Suppressor macrophage (primary cell): ENCODE measurements at regions not wholly inside any gene's neighbourhood (a gene's known extent, or its start where the extent isn't known, plus 50 kb on each side); places are given as distances from the start of the nearest gene placed in this dataset.

Experiments used
- DNase-seq, 4 experiments: peaks; one replicate each; pipeline ENCODE4 v3.0.0-alpha.2; 2020 to 2022

DNA sequence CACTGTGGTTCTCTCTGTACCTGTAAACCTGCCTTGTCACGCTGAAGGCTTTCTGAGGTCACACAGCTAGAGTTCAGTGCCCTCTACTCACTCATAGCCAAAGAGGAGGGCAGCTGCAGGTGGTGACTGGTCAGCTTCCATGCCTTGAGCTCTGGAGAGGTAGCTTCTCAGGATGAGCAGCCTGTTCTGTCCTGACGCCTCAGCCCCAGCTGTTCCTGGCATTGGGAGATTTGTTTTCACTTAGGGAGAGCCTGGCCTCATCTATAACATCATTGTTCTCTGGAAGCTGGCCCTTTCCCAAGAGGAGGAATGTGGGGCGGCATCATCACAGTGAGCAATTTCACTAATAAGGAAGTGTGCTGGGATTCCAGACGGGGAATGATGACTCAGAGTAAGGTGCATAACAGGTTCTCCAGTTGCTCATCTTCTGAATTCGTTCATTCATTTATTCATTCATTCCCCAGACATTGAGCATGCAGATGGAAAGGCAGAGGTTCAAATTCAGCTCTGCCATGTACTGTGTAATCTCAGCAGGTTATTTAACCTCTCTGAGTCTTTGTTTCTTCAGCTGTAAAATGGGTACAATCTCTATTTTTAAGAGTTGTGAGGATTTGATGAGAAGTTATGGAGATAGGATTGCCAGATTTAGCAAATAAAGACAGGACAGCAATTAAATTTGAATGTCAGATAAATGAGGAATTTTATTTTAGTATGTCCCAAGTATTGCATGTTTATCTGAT, 255.8 kb upstream of the CRY1 start:
- no peak for DNase-seq

DNA sequence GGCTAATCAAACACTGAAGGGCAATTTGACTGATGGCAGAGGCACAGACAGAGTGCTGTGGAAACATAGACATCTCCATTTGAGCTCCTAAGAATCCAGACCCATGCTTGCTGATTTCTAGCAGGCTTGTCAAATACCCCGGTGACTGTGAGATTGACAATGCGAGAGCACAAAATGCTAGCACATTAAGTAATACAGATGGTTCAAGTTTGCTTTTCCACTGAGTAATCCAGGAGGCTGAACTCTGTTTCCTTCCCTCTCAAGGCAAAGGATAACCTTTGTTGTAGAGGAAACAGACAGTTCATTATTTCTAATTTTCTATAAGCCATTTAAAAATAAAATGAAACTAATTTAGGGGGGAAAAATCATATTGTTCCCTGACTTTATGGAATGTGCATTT, 256.5 kb upstream of the CRY1 start:
- DNase-seq, result no peak

DNA sequence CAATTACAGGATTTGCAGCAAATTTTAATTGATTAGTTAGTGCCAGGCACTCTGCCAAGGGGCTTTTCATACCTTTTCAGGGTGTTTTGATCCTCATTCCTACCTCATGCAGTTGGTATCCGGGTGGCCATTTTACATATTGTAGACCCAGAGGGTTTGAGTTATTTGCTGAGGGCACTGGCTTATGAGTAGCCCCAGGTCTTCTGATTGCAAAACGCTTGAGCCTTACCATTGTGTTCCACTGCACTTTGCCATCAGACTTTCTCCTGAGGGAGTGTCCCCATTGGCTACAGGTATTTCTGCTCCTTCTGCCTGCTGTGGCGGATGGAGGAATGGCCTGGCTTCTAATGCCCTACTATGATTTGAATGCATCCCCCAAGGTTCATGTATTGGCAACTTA, 257.8 kb upstream of the CRY1 start:
- DNase-seq, result no peak

DNA sequence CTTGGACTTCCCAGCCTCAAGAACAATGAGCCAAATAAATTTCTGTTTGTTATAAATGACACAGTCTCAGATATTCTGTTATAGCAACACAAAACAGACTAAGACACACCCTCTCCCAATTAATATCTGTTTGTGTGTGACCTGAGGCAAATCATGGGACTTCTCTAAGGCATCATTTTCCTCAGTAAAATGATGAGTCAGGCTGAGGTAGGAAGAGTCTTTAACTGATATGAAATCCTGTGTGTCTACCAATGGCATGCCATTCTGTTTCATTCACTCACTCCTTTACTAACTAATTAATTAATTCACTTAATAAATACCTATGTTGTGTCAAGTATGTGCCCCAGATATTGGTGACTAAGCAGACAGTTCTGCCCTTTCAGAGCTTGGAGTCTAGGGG, 258.4 kb upstream of the CRY1 start:
- DNase-seq, result no peak

DNA sequence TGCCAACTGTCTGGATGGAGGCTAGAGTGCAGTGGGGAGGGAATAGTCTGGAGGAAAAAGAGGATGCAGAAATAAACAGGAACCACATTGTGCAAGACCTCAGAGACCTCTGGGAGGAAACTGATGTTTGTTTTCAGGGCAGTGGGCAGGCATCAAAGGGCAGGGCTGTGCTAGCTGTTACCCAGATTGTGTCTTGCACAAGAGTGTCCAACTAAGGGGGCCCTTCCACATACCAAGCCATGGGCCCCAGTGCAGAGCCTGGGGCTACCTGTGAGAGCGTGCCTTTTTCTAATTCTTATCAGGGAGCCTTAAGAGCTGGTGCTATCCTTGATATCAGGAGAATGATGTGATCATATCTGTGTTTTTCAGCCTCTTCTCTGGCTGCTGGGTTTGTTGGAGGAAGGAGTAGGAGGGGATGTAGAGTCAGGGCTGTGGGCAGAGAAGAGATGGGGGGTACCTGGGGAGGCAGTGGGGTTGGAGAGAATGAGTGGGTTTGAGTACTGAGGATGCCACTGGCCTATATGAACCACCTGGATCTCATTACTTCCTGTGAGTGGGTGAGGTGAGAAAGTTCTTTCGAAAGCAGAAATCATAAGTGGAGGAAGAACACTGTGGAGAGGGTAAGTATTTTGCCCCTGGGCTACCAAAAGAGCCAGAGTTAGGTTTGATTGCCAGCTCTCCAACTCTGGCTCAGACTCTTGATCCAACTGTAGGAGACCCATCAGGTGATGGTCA, 259.2 kb upstream of the CRY1 start:
- peak; percentile 52 to 78 (median 72) for DNase-seq

DNA sequence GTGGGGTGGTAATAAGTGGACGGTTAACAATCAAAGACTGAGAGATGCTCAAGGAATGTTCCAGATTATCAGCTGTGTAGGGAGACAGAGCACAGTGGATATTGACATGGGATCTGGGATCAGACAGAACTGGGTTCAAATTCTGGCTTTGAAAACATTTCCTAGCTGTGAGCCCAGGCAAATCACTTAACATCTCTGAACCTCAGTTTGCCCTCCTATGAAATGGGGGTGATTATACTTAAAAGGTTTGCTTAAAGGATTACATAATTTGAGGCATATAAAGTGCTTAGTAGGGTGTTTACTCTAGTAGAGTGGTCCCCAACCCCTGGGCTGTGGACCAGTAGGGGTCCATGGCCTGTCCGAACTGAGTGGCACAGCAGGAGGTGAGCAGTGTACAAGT, 260.0 kb upstream of the CRY1 start:
- no peak for DNase-seq

DNA sequence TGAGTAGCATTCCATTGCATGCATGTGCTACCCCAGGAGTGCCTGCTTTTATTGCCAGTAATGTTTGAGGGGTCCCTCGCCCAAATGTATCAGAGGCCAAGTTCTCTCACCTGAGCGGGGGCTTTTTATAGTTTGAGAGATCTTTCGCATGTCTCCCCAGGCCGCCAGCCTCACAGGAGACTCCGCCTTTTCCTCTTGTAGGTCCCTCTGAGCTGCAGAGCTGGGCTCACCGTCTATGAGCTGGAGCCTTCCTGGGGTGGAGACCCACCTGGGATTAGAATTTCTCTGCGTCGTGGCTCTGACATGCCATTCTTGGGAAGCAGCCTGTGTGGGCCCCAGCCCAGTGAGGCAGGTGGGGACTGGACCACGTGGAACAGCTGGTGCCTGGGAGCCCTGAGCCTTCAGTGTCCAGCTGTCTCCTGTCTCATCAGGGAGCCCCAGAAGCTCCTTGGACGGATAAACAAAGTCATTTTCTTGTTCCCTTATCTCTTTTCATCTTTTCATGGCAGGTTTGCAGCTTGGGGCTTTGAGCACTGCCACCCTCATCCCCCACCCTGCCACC, 261.7 kb upstream of the CRY1 start:
- DNase-seq, result no peak

DNA sequence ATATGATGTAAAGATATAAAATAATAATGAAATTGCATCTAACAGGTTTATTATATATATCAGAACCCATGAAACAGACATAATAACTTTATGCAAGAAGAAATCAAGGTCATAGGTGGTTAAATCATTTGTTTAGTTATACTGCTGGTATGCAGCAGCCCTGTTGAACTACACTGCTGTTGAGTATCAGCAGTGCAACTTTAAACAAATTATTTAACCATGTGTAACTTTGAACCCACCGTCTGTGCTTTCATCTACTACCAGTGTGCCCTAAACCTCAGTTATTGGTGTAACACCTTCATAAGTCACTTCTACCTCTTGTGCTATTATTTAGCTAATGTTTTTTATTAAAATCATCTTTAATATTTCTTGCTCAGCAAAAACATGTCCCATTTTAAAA, 262.3 kb upstream of the CRY1 start:
- DNase-seq, result no peak

DNA sequence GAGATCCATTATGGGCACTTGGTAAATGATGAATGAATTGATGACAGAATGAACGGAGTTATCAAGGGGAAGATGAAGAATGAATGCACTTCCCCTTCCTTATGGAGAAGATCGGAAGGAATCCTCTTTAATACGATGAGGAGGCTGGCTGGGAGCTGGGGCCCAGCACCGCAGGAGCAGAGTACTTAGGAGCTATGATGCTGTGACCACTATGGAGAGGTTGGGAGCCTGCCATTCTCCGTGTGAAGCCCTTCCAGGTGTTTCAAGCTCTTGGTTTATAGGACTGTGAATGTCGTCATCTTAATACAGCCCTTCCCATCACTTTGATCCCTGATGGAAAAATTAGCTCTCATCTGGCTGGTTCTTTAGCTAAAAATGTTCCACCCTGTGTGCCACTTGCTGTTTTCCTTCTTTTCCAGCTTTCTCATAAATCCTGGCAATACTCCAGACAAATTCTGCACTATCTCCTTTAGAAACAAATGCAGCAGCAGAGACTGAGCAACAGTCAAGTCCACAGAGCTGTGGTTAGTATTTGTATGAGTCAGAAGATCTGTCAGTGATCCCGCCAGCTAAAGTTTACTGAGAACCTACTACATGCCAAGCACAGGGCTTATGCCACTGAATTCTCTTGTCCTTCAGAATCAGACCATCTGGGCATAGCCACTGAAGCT, 263.1 kb upstream of the CRY1 start:
- DNase-seq, result peak in 2 of 4 experiments; percentile 8 to 14

DNA sequence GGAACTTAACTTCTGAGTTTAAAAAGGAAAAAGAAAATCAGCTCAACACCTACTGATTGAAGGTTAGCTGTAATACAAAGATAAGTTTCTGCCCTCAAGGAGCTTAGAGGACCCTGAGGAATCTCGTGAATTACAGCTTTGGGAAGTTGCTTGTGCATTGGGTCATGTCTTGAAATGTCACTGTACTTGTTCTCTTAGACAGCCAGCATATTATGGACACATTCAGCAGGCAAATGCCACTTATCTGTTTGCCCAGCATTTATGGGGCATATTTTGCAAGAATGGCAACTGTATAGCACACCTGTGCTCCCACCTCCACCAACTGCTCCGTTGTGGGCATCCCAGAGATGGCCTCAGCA, 263.6 kb upstream of the CRY1 start:
- DNase-seq, result no peak

DNA sequence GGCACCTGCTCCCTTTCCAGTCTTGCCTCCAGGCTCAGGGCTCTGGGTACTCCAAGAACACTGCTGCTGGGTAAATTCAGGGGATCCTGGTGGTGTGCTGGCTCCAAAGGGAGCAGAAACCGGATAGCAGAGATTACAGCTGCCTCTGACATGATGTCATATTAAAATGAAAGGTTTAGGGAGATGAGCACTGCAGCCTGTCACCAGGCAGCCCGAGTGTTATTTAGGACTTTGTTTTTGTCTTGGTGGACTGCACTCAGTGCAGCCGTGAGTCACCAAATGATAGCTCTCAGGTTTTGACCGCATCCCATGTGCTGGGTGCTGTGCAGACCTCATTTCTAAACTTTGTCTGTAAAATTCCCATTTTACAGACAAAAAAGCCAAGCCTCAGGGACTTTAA, 266.0 kb upstream of the CRY1 start:
- DNase-seq, result no peak

DNA sequence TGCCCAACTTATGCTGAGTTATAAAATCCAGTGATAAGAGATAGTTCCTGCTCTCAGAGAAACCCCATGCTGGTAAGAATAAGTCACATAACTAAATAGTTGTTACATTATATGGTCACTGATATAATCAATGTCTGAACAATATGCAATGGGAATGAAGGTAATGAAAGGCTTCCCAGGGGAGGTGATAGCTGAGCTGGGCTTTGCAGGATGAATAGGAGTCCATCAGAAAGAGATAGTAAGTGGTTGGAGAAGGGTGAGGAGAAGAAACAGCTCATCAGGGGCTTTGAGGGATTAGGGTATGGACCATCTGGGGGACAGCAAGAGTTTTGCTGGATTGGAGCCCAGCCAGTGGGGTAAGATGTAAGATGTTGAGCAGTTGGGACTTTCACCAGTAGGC, 266.7 kb upstream of the CRY1 start:
- DNase-seq, result no peak

DNA sequence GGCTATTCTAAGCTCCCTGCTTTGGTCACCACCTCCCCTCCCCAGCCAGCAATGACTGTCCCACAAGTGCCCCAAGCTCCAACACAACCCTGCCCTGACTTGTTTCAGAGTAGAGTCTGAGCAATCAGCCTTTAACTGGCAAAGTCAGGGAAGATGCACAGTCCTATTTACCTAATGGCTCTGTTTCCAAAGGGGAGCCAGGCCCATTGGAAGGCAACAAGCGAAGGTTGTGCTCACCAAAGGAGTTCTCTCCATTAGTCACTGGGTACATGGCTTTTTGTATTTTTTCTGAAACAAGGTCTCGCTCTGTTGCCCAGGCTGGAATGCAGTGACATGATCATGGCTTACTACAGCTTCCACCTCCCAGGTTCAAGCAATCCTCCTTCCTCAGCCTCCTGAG, 267.1 kb upstream of the CRY1 start:
- DNase-seq, result no peak

DNA sequence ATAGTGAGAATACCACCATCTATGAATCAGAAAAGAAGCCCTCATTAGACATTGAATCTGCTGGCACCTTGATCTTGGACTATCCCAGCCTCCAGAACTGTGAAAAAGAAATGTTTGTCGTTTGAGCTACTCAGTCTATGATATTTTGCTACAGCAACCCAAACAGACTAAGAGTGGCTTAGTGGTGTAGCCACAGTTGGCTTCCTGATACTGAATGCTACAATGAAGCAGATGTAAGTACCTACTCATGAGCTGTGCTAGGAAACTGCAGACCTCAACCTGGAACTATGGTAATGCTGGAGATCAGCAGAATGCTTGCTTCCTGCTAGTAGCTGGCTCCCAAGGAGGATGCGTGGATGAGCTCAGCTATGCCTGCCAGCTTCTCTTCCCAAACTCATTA, 268.6 kb upstream of the CRY1 start:
- no peak for DNase-seq

DNA sequence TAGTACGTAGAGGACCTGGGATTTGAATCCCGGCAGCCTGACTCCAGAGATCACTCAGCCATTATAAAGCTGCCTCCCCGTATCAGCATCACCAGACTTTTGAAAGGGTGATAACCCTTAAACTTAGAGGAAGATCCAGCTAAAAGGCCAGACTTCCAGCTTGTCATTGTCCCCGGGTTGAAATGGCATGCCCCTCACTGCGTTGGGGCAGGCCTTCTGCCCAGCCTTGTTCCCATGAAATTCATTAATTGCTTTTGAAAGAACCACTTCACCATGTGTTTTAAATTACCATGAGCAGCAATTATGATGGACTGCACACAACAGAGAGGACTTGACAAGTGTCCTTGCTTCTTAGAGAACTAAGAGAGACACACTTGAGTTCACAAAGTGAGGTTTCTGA, 269.6 kb upstream of the CRY1 start:
- DNase-seq, result no peak

DNA sequence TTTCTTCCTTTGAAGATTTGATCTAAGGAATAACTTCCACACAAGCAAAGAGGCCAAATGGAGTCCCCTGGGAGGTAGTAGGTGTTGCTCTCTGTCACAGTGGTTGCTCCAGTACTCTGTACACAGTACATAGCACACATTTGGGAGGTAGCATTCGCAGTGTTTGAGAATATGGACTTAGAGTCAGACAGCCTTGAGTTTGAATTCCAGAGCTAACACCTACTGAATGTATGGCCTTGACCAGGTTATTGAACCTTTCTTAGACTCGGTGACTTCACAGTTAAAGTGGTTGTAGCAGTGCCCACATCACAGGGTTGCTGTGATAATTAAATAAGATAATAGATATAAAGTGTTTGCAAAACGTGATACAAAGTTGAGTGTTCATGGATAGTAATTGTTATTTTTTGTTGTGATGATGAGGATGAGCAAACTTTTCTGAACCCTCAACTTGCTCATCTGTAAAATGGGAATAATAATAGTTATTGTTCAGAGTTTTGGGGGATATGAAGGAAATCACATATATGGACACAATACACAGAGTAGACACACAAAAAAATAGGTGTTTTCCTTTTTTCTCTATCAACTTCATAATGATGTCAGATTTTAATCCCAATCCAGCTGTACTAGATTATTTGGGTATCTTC, 271.6 kb upstream of the CRY1 start:
- DNase-seq, result no peak

DNA sequence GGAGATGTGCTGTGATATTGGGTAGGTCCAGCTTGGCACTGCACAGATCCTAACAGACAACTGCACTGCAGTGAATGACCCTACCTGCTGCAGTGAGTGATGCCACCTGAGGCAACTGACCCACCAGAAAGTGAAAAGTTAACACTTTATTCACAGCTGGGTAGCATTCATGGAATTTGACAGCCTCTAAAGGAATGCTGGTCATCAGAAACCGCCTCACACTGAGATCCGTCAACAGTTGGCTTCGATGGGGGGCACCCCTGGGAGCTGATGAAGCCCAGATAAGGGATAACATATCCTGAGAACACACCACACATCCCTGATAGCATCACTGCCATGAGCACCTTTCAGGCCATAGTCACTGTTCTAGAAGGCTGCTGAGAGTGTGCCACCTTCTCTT, 272.4 kb upstream of the CRY1 start:
- no peak for DNase-seq

DNA sequence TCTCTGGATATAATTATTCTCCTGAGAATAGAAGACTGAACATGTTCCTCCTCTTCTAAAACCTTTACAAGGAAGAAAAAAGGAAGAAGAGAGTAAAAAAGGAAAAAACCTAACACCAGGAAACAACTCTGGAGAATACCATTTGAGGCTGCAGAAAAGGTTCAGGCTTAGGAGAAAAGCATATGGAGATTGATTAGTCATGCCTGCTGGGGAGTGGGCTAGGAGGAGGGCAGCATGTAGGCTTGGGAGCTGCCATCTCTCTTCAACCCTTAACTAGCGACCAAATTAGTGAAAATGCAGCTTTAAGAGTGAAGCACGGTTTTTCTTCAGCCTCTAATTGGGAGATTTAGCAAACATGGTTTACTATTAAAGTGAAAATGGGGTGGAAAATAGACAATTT, 273.0 kb upstream of the CRY1 start:
- no peak for DNase-seq

DNA sequence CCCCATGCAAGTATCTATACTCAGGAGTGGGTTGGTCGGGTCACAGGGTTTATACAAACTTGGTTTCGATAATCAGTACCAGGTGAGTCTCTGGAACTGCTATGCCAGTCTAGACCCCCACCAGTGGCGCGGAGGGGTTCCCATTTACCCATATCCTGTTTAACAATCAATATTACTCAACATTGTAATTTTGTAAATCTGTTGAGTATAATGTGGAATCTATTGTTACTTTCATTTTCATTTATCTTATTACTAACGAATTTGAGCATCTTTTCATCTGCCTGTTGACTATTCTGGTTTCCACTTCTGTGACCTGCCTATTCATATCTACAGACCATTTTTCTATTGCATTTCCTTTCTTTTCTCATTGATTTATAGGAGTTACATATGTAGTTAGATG, 275.2 kb upstream of the CRY1 start:
- DNase-seq, result no peak

DNA sequence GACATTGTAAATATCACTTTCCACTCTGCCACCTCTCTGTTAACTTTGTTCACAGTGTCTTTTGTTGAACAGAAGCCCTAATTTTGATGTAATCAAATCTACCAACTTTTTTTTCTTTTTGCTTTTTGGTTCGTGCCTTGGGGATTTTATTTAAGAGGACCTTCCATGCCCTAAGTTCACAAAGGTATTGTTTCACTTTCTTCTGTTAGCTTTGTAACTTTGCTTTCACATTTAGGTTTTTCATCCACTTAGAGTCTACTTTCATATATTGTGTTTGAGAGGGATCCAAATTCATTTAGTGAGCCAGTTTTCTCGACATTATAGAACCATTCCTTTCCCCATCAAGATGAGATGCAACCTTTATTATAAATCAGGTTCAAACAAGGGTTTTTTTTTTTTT, 275.7 kb upstream of the CRY1 start:
- DNase-seq, result no peak

DNA sequence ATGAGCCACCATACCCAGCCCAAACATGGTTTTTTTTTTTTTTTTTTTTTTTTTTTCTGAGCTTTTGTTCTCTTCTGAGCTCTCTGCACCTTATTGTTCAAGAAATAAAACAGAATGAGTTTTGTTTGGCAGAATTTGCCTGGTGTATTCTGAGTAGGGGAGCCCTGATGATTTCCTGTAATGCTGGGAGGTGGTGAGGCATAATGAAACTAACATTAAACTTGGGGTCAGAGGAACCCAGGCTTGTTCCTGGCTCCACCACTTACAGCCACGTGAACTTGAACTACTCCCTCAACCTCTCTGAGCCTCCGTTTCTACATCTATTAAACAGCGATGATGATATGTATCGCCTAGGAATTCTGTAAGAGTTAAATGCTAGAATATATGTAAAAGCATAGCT, 276.3 kb upstream of the CRY1 start:
- peak in 1 of 4 experiments; percentile 18 for DNase-seq

DNA sequence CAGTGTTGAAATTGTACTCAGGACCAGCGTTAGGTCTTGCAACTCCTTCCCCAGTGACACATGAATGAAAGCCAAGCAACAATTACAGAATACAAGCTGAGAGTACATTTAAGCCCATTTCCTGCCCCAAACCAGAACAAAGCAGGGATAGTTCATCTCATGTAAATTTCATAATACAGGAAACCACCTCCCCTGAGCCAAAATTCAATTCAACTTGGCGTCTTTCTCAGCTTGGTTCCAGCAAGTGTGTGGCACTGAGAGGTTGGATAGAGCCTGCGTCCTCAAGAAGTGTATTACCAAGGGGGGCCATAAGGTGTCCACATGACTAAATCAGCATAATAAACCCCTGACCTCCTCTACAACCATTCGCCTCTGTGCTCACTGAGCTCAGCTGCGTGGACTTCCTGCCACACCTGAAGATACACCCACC, 278.9 kb upstream of the CRY1 start:
- peak in 3 of 4 experiments; percentile 16 to 24 (median 23) for DNase-seq

DNA sequence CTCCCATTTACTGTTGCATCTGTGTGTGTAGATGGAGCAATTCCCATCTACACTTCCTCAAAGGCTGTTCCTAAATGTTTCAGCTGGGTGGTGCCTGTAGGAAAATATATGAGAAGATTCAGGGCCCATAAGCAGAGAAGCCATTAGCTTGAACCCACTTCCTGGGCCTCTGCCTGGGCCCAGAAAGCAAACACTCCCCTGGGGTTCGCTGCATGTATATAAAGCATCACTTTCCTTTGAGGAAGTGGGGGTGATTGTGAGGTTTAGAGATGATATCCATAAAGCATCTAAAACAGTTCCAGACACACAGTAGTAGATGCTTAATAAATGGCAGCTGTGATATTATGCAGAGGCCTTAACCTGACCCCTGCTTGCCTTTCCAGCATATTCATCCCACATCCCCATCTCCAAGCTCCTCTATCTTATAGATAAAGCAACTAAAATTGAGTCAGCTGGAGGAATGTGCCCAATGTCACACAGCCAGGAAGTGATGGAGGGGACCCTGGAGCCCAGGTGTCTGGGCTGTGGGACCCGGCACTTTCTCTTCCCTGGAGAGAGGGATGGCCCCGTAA, 280.0 kb upstream of the CRY1 start:
- peak in 1 of 4 experiments; percentile 13 for DNase-seq
